Endodermal cell (in vitro differentiated cells): ENCODE measurements at regions not wholly inside any gene's neighbourhood (a gene's known extent, or its start where the extent isn't known, plus 50 kb on each side); places are given as distances from the start of the nearest gene placed in this dataset.

Experiments used
- DNase-seq: peaks from one replicate; pipeline ENCODE4 v3.0.0-alpha.2; 2017
- H3K27ac ChIP-seq: 2 replicates; pipeline ENCODE4 v1.5.1; 2013; ENCODE audit warnings: mild to moderate bottlenecking, low read depth, low read length, moderate library complexity
- H3K27me3 ChIP-seq: 2 replicates; pipeline ENCODE4 v1.6.1; 2013; ENCODE audit warnings: mild to moderate bottlenecking, low read length, moderate library complexity; ENCODE audit not compliant: insufficient read depth, control insufficient read depth, poor library complexity, severe bottlenecking
- H3K36me3 ChIP-seq: 2 replicates; pipeline ENCODE4 v1.7.0; 2013; ENCODE audit warnings: mild to moderate bottlenecking, low read length, moderate library complexity; ENCODE audit not compliant: control insufficient read depth, insufficient read depth
- H3K4me1 ChIP-seq: one replicate; pipeline ENCODE4 v1.7.0; 2013; ENCODE audit warnings: low read length; ENCODE audit not compliant: control insufficient read depth, insufficient read depth
- H3K4me3 ChIP-seq: 2 replicates; pipeline ENCODE4 v1.5.1; 2013; ENCODE audit warnings: mild to moderate bottlenecking, low read length, moderate library complexity
- H3K9ac ChIP-seq: 2 replicates; pipeline ENCODE4 v1.6.1; 2013; ENCODE audit warnings: mild to moderate bottlenecking, low read length, moderate library complexity; ENCODE audit not compliant: poor library complexity, severe bottlenecking; ENCODE audit errors: extremely low read depth
- H3K9me3 ChIP-seq: 2 replicates; pipeline ENCODE4 v1.6.1; 2013; ENCODE audit warnings: mild to moderate bottlenecking, low read length, moderate library complexity; ENCODE audit not compliant: control insufficient read depth
- H3K27ac Mint-ChIP-seq: 2 replicates; pipeline ENCODE4 v1.8.0; 2020; ENCODE audit warnings: mixed read lengths
- H3K27me3 Mint-ChIP-seq: 2 replicates; pipeline ENCODE4 v1.8.0; 2021; ENCODE audit warnings: mild to moderate bottlenecking, mixed read lengths; ENCODE audit not compliant: insufficient read depth
- H3K36me3 Mint-ChIP-seq: 2 replicates; pipeline ENCODE4 v1.8.0; 2020; ENCODE audit warnings: low read depth, mixed read lengths
- H3K4me1 Mint-ChIP-seq: 2 replicates; pipeline ENCODE4 v1.8.0; 2020; ENCODE audit warnings: mixed read lengths
- H3K4me3 Mint-ChIP-seq: 2 replicates; pipeline ENCODE4 v1.8.0; 2020; ENCODE audit warnings: mild to moderate bottlenecking, moderate library complexity, mixed read lengths
- H3K9me3 Mint-ChIP-seq: 2 replicates; pipeline ENCODE4 v1.8.0; 2020; ENCODE audit warnings: mild to moderate bottlenecking, mixed read lengths
- CTCF ChIP-seq: fragments of 200-600 bp; sonication (generic); conservative IDR thresholded peaks from 2 replicates; pipeline ENCODE4 v1.5.0; 2021; ENCODE audit warnings: antibody characterized with exemption, mild to moderate bottlenecking
- WGBS, 2 experiments: methylation state at CpG; one replicate each; pipeline versions ENCODE4 v1.1.5 to v1.1.7; 2013; ENCODE audit warnings: missing lambda C conversion rate in 2 of 2, mixed read lengths in 1 of 2; ENCODE audit not compliant: insufficient coverage in 1 of 2, insufficient read length in 1 of 2; 5-methylcytosine and 5-hydroxymethylcytosine counted together

DNA sequence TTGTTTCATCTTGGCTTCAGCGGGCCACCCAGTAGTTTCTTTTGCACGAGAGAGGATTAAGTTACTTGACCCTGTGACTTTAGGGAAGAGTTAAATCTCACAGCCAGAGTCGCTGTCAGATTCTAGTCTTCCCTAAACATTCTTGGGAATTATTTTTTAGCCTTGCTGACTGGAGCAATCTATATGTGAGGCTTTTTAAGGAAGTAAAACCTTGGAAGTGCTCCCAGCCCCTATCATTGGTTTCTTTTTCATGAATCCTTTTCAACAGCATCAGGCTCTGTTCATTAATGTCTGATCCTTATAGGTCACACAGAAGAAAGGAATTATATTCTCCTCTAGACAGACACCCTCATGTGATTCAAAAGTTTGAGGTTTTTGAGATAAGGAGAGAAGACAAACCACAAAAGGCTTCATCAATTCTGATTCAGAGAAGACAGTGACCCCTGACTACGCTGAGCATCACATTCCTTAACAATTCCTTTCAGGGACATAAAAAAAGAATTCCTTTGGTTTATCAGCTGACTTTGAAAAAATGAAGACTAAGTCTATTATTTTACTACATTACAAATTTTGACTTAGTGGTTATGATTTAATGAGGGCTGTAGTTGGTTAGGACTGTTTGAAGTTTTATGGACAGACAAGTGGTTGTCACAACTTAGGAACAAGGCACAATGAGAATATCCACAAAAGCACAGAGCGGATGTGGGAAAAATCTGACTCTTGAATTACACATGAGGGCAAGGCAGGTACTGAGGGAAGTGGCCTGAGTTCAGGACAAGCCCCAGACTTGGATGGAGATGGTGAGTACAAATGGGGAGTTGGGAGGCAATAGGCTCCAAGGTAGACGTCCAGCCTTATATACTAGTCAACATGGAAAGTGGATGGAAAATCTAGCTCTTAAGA is 171.1 kb upstream of the STT3B start:
- Histone ChIP-seq H3K4me3 (no peak overlapping the region), H3K27me3 (no peaks in the 10 kb centered on the region), H3K9me3 (no peaks in the 10 kb centered on the region), H3K27ac (no peak overlapping the region), H3K4me1 (peaks cover 4% of the 10 kb centered on the region), H3K9ac (no peak overlapping the region), H3K36me3 (no peaks in the 10 kb centered on the region)
- H3K27ac Mint-ChIP-seq = no peak overlapping the region
- H3K9me3 Mint-ChIP-seq = no peaks in the 10 kb centered on the region
- 69 to 73% methylated on average over 4 to 6 of the region's 6 CpGs for WGBS, 2 experiments
- TF ChIP-seq CTCF = no peak
- no peak for DNase-seq
- H3K27me3 Mint-ChIP-seq = no peaks in the 10 kb centered on the region
- peaks cover 18% of the 10 kb centered on the region for H3K4me1 Mint-ChIP-seq
- no peaks in the 10 kb centered on the region for H3K36me3 Mint-ChIP-seq
- no peak overlapping the region for H3K4me3 Mint-ChIP-seq

DNA sequence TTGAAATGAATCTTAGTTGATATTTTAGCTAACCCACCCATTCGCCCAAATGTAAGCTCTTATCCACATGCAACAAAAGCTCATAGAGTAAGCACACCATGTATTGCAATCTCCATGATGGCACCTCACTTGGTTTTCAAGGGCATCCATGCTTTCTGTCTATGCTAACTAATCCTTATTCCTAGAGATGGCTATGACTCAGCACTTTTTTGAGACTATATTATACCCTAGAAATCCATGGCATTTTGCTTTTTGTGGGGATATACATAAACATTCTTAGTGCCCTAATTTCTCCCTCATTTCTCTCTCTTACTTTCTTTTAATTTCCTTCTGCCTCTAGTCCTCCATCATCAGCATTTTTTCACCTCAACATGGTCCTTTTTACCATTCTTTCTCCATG is 168.5 kb upstream of the STT3B start:
- Histone ChIP-seq H3K36me3 (no peaks in the 10 kb centered on the region), H3K27me3 (no peaks in the 10 kb centered on the region), H3K4me3 (no peak overlapping the region), H3K4me1 (peaks cover 4% of the 10 kb centered on the region), H3K9ac (no peak overlapping the region), H3K9me3 (peaks cover under 1% of the 10 kb centered on the region), H3K27ac (no peak overlapping the region)
- Mint-ChIP-seq H3K9me3 (no peaks in the 10 kb centered on the region), H3K27me3 (no peaks in the 10 kb centered on the region), H3K27ac (no peak overlapping the region), H3K36me3 (no peaks in the 10 kb centered on the region), H3K4me1 (peaks cover 16% of the 10 kb centered on the region), H3K4me3 (no peak overlapping the region)
- no peak for DNase-seq
- WGBS, 2 experiments = 90% methylated on average over 1 of the region's 1 CpG; no CpG with 5 or more reads in 1 of the 2 experiments
- no peak for TF ChIP-seq CTCF

DNA sequence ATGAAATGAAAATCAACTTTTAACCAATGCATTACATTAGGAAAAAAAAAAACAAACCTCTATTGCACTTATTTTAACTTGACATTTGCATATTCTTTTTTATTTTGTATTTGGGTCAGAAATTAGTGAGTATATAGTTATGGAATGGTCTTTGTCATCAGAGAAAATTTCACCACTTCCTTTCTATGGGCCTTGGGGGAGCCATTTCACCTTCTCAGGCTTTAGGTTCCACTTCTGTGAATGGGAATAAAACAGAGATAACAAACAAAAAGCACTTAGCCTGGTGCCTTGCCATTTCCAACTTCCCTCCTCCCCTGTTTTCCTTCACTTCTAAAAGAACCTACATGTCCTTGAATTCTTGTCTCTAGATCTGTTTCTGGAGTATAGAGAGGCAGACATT is 168.0 kb upstream of the STT3B start:
- Mint-ChIP-seq H3K27me3 (no peaks in the 10 kb centered on the region), H3K4me1 (peaks cover 16% of the 10 kb centered on the region), H3K4me3 (no peak overlapping the region), H3K36me3 (no peaks in the 10 kb centered on the region), H3K9me3 (no peaks in the 10 kb centered on the region), H3K27ac (no peak overlapping the region)
- Histone ChIP-seq H3K9ac (no peak overlapping the region), H3K9me3 (peaks cover 6% of the 10 kb centered on the region), H3K27me3 (no peaks in the 10 kb centered on the region), H3K4me1 (peaks cover 6% of the 10 kb centered on the region), H3K4me3 (no peak overlapping the region), H3K27ac (no peak overlapping the region), H3K36me3 (no peaks in the 10 kb centered on the region)
- TF ChIP-seq CTCF = peak; percentile 41
- no peak for DNase-seq
